ENCODE measurements at regions not wholly inside any gene's neighbourhood (a gene's known extent, or its start where the extent isn't known, plus 50 kb on each side); places are given as distances from the start of the nearest gene placed in this dataset.

DNA sequence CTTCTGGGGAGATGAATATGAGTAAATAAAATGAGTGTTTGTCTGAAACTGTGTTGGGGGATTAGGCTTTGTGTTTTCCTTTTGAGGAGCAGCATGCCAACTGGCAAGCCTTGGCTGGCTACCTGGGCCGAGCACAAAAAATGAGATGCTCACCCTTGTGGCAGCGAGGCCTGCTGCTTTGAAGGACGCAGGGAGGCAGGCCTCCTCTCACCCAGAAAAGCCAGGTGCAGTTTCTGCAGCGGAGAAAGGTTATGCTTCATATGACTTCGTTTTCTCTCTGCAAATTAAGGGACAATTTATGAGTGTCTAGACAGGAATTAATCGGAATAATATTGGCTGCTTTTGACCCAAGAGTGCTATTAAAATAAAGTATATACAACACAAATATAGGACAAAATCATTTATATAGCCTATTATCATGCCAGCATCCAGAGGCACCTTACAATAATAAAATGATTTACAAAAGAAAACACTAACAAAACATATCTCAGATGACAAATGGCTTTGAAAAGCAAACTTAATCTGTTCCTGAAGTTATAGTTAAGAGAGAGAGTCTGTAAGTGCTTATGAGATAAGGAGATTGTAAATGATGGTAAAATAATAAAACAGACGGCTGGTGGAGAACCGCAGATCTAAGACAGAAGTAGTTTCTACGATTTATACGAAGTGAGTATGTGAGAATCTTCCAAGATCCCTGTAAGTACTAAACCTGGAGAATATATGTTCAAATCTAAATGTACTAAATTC lies 682.8 kb upstream of the NR2F2 start:
- TF ChIP-seq CTCF (optimal IDR thresholded peaks at IDR 0.05 in 1 of 3, IDR thresholded peaks at IDR 0.05 in 1 of 3, conservative IDR thresholded peaks at IDR 0.05 in 1 of 3; ENCODE audit: extremely low read depth in 1 of 3, insufficient read depth in 2 of 3, low read length in 3 of 3) (no peak), EZH2 (IDR thresholded peaks at IDR 0.05; ENCODE audit: low read length) (no peak)

Data from keratinocyte (primary cell).